ENCODE measurements at regions not wholly inside any gene's neighbourhood (a gene's known extent, or its start where the extent isn't known, plus 50 kb on each side); places are given as distances from the start of the nearest gene placed in this dataset.
"Not testable (repeated sequence)": the region's sequence is repeated elsewhere in the genome, so short reads cannot be mapped to it uniquely, and the experiment has no call there.

DNA sequence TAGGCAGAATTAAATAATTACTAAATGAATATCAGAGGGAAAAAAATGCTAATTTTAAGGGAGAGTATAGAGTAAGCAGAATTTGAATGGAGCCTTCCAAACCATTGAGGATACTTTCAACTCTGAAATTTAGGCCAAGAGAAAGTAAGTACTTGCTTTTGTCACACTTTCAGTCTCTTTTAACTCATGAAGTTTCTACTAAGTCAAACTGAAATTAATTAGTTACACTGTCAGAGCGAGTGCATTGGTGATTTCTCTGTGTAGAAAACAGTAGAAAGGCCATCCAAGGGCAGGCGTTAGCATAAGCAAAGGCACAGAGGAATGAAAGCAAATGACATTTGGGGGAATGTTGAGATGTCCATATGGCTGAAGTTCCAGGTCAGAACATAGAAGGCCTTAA, 92.9 kb downstream of the PLEKHG1 start:
- Mint-ChIP-seq H3K36me3 (peaks cover 45% of the 10 kb centered on the region), H3K27me3 (no peaks in the 10 kb centered on the region), H3K4me3 (no peak overlapping the region), H3K4me1 (peaks cover 79% of the 10 kb centered on the region), H3K27ac (peak overlapping the region; percentile 50), H3K9me3 (no peaks in the 10 kb centered on the region)
- no peak for ATAC-seq

DNA sequence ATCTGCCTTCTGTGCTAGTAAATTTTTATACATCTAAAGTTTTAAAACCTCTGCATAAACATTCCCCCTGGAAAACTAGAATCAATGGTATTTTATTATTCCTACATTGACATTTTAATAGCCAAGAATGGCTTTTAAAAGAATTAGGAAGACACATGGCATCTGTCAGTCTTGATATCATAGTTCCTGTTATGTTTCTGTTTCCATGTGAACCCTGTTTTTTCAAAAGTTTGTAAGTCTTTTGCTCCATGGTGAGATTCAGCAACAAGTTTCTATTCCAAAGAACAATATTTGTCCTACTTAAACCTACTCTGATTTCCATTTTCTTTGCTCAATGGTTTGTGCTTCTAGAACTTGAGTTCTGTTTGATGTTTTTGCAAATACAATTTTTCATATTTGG, 95.2 kb downstream of the PLEKHG1 start:
- no peak overlapping the region for H3K4me3 Mint-ChIP-seq

DNA sequence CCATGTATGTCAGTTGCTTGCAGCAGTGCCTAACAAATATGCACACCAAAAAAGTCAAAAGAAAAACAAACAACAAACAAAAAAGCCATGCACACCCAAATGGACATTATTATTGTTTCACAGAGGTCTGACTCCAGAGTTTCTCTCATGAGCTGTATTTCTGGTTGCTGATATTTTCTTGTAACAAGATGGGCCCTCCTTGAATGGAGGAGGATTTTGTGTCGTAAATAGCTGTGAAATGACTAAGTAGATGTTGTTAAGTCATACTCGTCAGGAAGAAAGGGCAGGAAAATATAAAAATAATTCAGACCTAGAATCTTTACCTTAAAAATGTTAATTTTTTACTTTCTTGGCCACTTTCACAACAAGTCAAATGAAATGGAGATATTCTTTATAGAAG, 96.0 kb downstream of the PLEKHG1 start:
- Mint-ChIP-seq H3K4me1 (peaks cover 75% of the 10 kb centered on the region), H3K9me3 (no peaks in the 10 kb centered on the region), H3K4me3 (no peak overlapping the region), H3K27ac (no peak overlapping the region), H3K27me3 (no peaks in the 10 kb centered on the region), H3K36me3 (peaks cover 37% of the 10 kb centered on the region)
- no peak for ATAC-seq

More for the DNA sequence above, 95.2 kb downstream of the PLEKHG1 start:
- no peak for ATAC-seq
- H3K27me3 Mint-ChIP-seq = no peaks in the 10 kb centered on the region
- no peak overlapping the region for H3K27ac Mint-ChIP-seq
- H3K4me1 Mint-ChIP-seq = peaks cover 81% of the 10 kb centered on the region
- H3K36me3 Mint-ChIP-seq = peaks cover 40% of the 10 kb centered on the region
- no peaks in the 10 kb centered on the region for H3K9me3 Mint-ChIP-seq

DNA sequence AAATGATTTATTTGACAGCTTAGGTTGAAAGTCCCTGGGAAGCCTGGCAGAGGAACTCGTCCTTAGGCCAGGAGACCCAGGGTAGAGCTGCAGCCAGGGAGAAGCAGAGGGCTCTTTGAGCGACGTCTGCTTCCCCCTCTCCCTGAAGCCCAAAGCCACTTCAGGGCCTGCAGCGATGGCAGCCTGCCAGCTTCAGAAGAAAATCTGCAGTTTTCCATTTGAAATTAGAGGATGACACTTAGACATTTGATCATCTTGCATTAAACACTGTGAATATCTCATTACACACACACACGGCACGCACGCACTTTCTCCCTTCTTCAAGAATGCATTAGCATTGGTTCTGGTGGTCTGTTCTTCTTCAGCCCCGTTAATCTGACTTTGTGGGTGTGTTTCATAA, 96.5 kb downstream of the PLEKHG1 start:
- H3K4me3 Mint-ChIP-seq = no peak overlapping the region
- no peaks in the 10 kb centered on the region for H3K9me3 Mint-ChIP-seq
- ATAC-seq = no peak
- peak overlapping the region; percentile 51 for H3K27ac Mint-ChIP-seq
- peaks cover 33% of the 10 kb centered on the region for H3K36me3 Mint-ChIP-seq
- H3K27me3 Mint-ChIP-seq = no peaks in the 10 kb centered on the region
- peaks cover 75% of the 10 kb centered on the region for H3K4me1 Mint-ChIP-seq

DNA sequence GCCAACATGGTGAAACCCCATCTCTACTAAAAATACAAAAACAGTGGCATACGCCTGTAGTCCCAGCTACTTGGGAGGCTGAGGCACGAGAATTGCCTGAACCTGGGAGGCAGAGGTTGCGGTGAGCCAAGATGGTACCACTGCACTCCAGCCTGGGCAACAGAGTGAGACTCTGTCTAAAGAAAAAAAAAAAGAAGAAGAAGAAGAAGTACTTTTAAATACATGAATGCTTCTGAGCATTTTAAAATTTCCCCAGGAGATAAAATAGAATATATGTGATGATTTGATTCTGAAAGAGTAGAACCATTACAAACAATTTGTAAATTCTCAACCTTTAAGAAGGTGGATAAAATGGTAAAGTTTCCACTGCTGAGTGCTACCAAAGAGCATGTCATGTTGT, 97.2 kb downstream of the PLEKHG1 start:
- ATAC-seq, H3K27me3 Mint-ChIP-seq, H3K9me3 Mint-ChIP-seq: not testable (repeated sequence)
- Mint-ChIP-seq H3K36me3 (peaks cover 28% of the 10 kb centered on the region), H3K27ac (peak overlapping the region; percentile 51), H3K4me3 (peak overlapping the region; percentile 7), H3K4me1 (peaks cover 71% of the 10 kb centered on the region)

DNA sequence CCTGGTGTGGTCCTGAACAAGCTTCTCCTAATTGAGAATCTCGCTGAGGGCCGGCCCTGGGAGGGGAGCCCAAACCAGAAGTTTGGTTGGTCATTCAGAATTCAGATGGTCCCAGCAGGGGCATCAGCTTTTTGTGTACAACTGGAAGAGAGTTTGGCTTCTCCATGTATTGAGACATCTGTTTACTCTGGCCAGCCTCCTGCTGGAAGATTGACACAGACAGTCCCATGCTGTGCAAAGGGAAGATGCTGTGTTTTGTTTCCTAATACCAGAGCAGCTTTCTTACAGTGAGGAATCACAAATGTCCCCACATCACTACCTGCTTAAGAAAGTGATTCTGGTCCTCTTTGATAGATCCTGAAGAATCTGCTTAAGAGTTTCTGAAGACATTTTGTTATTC, 97.8 kb downstream of the PLEKHG1 start:
- H3K36me3 Mint-ChIP-seq = peaks cover 27% of the 10 kb centered on the region
- no peaks in the 10 kb centered on the region for H3K27me3 Mint-ChIP-seq
- H3K4me1 Mint-ChIP-seq = peaks cover 72% of the 10 kb centered on the region
- H3K9me3 Mint-ChIP-seq = no peaks in the 10 kb centered on the region
- H3K27ac Mint-ChIP-seq = peak overlapping the region; percentile 51
- ATAC-seq = no peak
- no peak overlapping the region for H3K4me3 Mint-ChIP-seq

DNA sequence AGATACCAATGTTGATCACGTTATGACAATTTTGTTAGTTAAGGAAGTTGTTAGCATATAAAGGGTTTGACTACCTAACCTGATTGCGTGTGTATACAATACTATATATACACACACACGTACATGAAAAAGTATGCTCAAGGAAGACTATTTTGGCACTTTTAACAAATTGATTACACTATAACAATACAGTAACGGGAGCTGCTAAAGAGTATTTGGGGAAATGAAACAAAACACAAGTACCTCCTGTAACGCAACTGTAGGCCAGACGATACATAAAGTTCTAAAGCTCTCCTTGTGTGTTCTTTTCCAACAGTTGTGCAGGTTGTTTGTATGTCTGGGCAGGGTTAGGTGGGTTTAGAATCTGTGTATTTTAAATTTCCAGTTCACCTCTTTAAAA, 98.7 kb downstream of the PLEKHG1 start:
- H3K9me3 Mint-ChIP-seq = no peaks in the 10 kb centered on the region
- peaks cover 22% of the 10 kb centered on the region for H3K36me3 Mint-ChIP-seq
- H3K4me1 Mint-ChIP-seq = peaks cover 71% of the 10 kb centered on the region
- no peak overlapping the region for H3K4me3 Mint-ChIP-seq
- ATAC-seq = peak; percentile 62
- peak overlapping the region; percentile 51 for H3K27ac Mint-ChIP-seq
- no peaks in the 10 kb centered on the region for H3K27me3 Mint-ChIP-seq

DNA sequence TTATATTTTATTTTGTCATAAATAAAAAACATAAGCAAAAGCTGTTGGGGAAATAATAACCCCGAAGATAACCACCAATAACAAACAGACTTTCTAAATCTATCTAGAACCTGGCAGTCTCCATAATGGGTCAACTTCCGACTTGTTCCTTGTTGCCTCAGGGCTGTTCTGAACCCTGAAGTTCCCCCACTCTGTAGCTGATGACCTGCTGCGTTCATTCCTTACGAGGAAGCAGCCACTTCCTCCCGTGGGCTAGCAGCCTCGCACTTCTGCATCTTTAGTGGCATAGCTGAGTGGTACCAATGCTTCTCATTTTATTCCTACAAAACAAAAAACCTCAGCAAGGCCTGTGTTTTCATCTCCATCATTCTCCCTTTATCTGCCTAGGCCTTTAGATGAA, 103.0 kb downstream of the PLEKHG1 start:
- peak overlapping the region; percentile 29 for H3K27ac Mint-ChIP-seq
- H3K27me3 Mint-ChIP-seq = no peaks in the 10 kb centered on the region
- H3K4me3 Mint-ChIP-seq = no peak overlapping the region

DNA sequence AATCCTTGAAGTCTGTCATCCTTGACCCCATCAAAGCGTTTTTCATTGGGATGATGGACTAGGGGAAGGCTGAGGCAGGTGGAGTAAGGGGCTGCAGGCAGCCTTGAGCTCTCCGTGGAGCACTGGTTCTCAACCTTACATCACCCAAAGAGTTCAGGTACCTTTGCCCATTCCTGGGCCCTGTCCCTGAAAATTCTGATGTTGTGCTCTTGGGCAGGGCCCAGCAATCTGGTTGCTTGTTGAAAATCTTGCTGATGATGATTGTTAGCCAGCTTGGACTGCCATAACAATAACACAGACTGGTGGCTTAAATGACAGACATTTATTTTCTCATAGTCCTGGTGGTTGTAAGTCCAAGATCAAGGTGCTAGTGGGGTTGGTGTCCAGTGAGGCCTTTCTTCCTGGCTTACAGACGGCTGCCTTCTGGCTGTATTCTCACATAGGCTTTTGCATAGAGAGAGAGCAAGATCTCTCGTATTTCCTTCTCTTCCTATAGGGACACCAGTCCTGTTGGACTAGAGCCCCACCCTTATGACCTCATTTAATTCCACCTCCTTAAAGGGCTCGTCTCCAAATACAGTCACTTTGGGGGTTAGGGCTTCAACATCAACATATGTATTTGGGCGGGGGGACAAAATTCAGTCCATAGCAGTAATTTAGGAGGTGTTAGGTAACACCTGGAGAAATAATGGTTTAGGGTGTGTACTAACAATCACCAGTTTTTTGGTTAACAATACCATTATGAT, 104.9 kb downstream of the PLEKHG1 start:
- H3K36me3 Mint-ChIP-seq = peaks cover 16% of the 10 kb centered on the region
- no peak for ATAC-seq
- H3K27me3 Mint-ChIP-seq = no peaks in the 10 kb centered on the region
- peak overlapping the region; percentile 29 for H3K27ac Mint-ChIP-seq
- no peaks in the 10 kb centered on the region for H3K9me3 Mint-ChIP-seq
- H3K4me3 Mint-ChIP-seq = no peak overlapping the region
- peaks cover 47% of the 10 kb centered on the region for H3K4me1 Mint-ChIP-seq

More for the DNA sequence above, 103.0 kb downstream of the PLEKHG1 start:
- ATAC-seq = peak; percentile 55
- Mint-ChIP-seq H3K4me1 (peaks cover 52% of the 10 kb centered on the region), H3K9me3 (no peaks in the 10 kb centered on the region), H3K36me3 (peaks cover 10% of the 10 kb centered on the region)

DNA sequence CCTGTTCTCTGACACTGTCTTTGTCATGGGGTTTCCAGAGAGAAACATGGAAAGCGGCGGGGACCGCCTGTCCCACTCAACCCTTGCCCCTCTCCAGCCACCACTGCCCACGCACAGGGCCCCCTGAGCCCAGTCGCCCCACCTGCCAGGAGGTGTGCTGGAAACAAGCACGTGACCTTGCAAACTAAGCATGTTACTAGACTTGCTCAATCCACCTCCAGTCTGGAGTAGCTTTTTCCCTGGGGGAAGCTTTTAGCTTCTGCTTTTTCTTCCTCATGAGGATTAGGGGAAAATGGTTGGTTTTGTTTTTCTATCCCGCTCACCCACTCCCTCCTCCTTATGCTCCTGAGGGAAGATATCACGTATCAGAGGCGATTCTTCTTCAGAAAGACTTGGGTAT, 105.7 kb downstream of the PLEKHG1 start:
- no peaks in the 10 kb centered on the region for H3K27me3 Mint-ChIP-seq
- H3K4me3 Mint-ChIP-seq = no peak overlapping the region
- peaks cover 19% of the 10 kb centered on the region for H3K36me3 Mint-ChIP-seq
- peaks cover 47% of the 10 kb centered on the region for H3K4me1 Mint-ChIP-seq
- H3K27ac Mint-ChIP-seq = no peak overlapping the region
- H3K9me3 Mint-ChIP-seq = no peaks in the 10 kb centered on the region
- no peak for ATAC-seq

DNA sequence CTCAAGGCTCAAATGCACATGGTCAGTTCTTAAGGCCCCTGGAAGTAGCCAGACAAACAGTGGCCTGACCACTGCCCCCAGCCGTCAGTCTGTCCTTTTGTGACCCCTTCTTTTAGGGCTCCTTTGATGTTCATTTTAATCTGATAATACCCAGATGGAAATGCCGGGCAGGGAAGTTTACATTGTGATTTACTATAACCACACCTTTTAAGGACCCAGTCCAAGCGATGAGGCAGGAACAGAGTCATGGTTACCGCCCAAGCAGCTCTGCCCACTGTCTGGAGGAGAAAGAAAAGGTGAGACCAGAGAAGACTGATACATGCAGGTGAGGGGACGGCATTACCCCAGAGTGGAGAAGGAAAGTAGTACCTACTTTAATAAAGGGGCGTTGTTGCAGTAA, 110.6 kb downstream of the PLEKHG1 start:
- no peaks in the 10 kb centered on the region for H3K27me3 Mint-ChIP-seq
- H3K27ac Mint-ChIP-seq = no peak overlapping the region
- H3K9me3 Mint-ChIP-seq = no peaks in the 10 kb centered on the region
- peaks cover 39% of the 10 kb centered on the region for H3K36me3 Mint-ChIP-seq
- H3K4me3 Mint-ChIP-seq = no peak overlapping the region
- no peak for ATAC-seq
- peaks cover 43% of the 10 kb centered on the region for H3K4me1 Mint-ChIP-seq

DNA sequence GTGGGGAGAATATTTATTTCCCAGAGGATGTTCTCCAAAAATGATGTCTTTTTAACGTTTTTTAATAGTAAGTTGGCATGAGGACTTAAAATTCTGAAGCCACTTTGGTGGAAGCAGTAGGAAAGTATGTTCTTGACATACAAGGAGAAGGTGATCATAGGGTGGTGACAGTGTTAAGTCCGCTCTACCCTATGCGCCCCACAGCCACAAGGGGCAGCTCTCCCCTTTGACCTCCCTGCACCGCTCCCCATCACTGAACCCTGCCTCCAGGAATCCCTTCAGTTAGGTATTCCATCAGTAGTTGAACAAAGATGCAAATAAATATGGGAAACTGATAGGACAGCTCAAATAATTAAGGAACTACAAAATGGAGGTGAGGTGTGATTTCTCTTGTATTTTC, 111.4 kb downstream of the PLEKHG1 start:
- no peak for ATAC-seq
- Mint-ChIP-seq H3K4me1 (peaks cover 43% of the 10 kb centered on the region), H3K27me3 (no peaks in the 10 kb centered on the region), H3K9me3 (no peaks in the 10 kb centered on the region), H3K4me3 (no peak overlapping the region), H3K36me3 (peaks cover 33% of the 10 kb centered on the region), H3K27ac (no peak overlapping the region)

DNA sequence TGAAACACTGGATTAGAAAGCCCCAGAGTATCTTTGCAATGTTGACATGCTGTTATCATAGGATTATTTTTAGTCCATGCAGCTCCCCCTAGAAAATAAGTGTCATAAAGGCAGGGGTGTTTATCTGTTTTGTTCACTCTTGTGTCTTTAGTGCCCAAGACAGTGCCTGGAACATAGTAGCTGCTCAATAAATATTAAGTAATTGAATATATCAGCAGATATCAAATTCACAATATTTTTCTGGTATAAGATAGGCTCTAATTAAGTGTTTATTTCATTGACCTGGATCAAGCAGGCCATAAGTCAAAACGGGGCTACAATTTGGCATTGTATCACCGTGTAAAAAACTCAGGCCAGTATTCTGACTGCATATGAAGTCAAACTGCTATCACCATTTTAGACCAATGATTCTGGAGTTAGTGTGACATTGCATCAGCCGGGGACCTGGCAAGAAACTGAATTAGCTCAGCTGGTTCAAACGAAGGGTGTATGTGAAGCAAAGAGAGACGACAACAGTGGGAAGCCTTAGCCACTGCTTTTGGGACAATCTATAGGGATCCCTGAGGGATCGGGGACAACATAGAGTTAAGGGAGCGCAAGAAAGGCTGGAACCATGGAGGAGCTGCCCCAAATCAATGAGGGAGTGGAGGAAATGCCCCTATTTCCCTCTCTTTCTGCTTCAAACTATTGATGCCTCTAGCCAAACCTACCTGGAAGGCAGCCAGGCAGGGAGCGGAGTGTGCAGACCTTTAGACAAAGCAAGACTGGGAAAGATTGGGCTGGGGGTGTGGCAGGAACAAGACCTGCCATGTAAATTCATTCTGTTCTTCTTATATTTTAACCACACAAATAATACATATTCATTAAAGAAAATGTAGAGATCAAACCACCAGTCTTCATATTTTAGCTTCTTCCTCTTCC, 112.2 kb downstream of the PLEKHG1 start:
- no peak overlapping the region for H3K27ac Mint-ChIP-seq
- peaks cover 50% of the 10 kb centered on the region for H3K4me1 Mint-ChIP-seq
- peaks cover 32% of the 10 kb centered on the region for H3K36me3 Mint-ChIP-seq
- H3K9me3 Mint-ChIP-seq = no peaks in the 10 kb centered on the region
- no peak overlapping the region for H3K4me3 Mint-ChIP-seq
- no peak for ATAC-seq
- H3K27me3 Mint-ChIP-seq = no peaks in the 10 kb centered on the region

DNA sequence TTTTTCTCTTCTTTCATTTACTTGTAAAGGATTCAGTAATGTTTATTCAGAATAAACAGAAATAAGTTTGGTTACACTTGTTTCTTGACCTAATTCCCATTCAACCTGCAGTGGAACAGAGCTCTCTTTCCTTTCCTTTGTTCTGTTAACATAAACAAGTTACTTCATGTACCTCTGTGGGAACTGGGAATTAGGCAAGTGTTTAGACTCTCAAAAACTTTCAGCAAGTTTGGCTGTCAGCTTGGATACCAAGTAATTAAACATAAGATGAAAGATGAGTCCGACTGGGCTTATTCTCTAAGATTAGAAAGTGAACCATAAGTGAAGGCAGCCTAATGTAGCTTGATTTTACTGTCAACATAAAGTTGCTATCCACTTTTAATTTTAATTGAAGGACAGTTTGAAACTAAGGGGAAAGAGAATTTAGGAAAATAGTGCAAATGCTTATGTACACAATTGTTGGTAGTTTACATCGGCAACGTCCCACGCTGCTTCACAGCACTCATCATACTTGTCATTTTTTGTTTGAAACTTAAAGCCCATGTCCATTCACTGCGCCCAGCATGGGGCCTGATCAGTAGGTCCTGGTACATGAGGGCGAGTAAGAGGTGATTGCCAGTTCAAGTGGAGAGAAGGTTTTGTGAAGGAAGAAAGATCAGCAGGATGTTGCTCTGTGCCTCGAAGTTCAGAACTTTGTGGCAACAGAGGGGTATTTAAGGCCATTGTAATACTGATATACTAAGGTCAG, 113.0 kb downstream of the PLEKHG1 start:
- Mint-ChIP-seq H3K27ac (no peak overlapping the region), H3K9me3 (no peaks in the 10 kb centered on the region), H3K4me3 (no peak overlapping the region), H3K36me3 (peaks cover 31% of the 10 kb centered on the region), H3K27me3 (no peaks in the 10 kb centered on the region), H3K4me1 (peaks cover 43% of the 10 kb centered on the region)
- no peak for ATAC-seq

DNA sequence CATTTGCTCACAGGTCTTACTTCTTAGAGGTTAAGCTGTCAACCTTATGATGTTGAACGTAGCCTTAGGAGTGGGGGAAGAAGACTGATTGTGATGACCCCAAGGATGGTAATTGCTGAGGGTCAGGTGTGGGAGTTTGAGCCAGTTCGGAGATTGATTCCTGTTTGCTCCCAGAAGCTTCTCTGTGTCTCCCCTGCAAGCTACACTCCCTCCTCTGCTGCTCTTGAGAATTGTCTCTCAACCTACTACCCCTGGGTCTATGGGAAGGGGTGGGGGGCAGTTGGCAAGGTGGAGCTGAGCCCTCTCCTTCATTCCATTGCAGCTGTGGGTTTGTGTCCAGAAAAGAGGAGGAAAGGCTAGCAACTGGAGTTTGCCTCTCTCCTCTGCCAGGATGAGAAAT, 113.8 kb downstream of the PLEKHG1 start:
- Mint-ChIP-seq H3K27ac (no peak overlapping the region), H3K27me3 (no peaks in the 10 kb centered on the region), H3K9me3 (no peaks in the 10 kb centered on the region), H3K4me1 (peaks cover 36% of the 10 kb centered on the region), H3K36me3 (peaks cover 24% of the 10 kb centered on the region), H3K4me3 (no peak overlapping the region)
- no peak for ATAC-seq

All from stimulated activated memory B cell treated with anti-CD40 and anti-IgM and Interleukin-4, amounts not matched to agents 10 μg/mL and 1 μg/mL and 100 μg/mL, for 72 hours (primary cell).